SK-N-MC (cell line): ENCODE measurements at regions not wholly inside any gene's neighbourhood (a gene's known extent, or its start where the extent isn't known, plus 50 kb on each side); places are given as distances from the start of the nearest gene placed in this dataset.

Source experiments
- EZH2 ChIP-seq: fragments of 200-600 bp; sonication (generic); IDR thresholded peaks from one replicate; pipeline ENCODE4 v1.6.1; 2017; ENCODE audit warnings: antibody characterized with exemption
- FOXP2 ChIP-seq: optimal IDR thresholded peaks from 2 replicates; pipeline ENCODE3; 2011; ENCODE audit warnings: mild to moderate bottlenecking, moderate library complexity; ENCODE audit not compliant: insufficient read depth; ENCODE audit errors: extremely low read length, control extremely low read depth
- POLR2AphosphoS5 ChIP-seq: IDR thresholded peaks from 2 replicates; pipeline ENCODE4 v1.6.1; 2012; ENCODE audit warnings: mild to moderate bottlenecking, low read depth, low read length, borderline replicate concordance

- TF ChIP-seq EZH2 (no peak), POLR2AphosphoS5 (no peak), FOXP2 (no peak)
These were observed 414.7 kb upstream of the GHITM start for GRCh38 chr10:83724471-83725241.
